A549 (cell line): ENCODE measurements at regions not wholly inside any gene's neighbourhood (a gene's known extent, or its start where the extent isn't known, plus 50 kb on each side); places are given as distances from the start of the nearest gene placed in this dataset.

Experiments
- ATAC-seq, 2 experiments: fragments of 200-7000 bp in 1 of 2; fragments of >200 bp in 1 of 2; cut with Nextera tagmentation in 1 of 2; cut with Tn5 transposase in 1 of 2; 3 replicates each; pipeline versions ENCODE4 v1.8.0 to v1.9.1; 2018 to 2020; ENCODE audit warnings: mild to moderate bottlenecking in 1 of 2, moderate library complexity in 1 of 2
- CTCF ChIA-PET: fragments of 300-600 bp; sonication (Branson Sonifier 250); formaldehyde crosslinking; extraction: SDS; loops from one replicate; lab custom pipeline; 2021; ENCODE audit warnings: antibody characterized with exemption, inconsistent platforms; lab: Yijun Ruan, JAX
- POLR2A ChIA-PET: fragments of 350-600 bp; formaldehyde crosslinking; extraction: SDS; loops from one replicate; lab custom pipeline; 2021; ENCODE audit warnings: antibody characterized with exemption, inconsistent platforms; lab: Yijun Ruan, JAX
- DNase-seq, 2 experiments: peaks; one replicate each; pipeline versions ENCODE4 v3.0.0 to v3.0.0-alpha.2; 2011 to 2016; ENCODE audit warnings: low read depth in 1 of 2, low spot score in 1 of 2
- FAIRE-seq: peaks from 2 replicates; lab custom pipeline; 2011; peaks lifted over from hg19 to GRCh38; lab: Jason Lieb, UNC
- H3K27ac ChIP-seq, 2 experiments: fragments of >200 bp; sonication (Bioruptor Twin); formaldehyde crosslinking; 3 replicates each; pipeline ENCODE4 v1.5.1; 2016 to 2017
- H3K4me1 ChIP-seq: fragments of >200 bp; sonication (Bioruptor Twin); formaldehyde crosslinking; 3 replicates; pipeline ENCODE4 v1.6.1; 2016
- H3K4me2 ChIP-seq: fragments of >200 bp; sonication (Bioruptor Twin); formaldehyde crosslinking; 3 replicates; pipeline ENCODE4 v1.6.1; 2016
- H3K4me3 ChIP-seq: fragments of >200 bp; sonication (Bioruptor Twin); formaldehyde crosslinking; 3 replicates; pipeline ENCODE4 v1.5.1; 2016
- H3K9me3 ChIP-seq: fragments of >200 bp; sonication (Bioruptor Twin); formaldehyde crosslinking; 3 replicates; pipeline ENCODE4 v1.6.1; 2016
- BCL3 ChIP-seq: fragments of >200 bp; sonication (Bioruptor Twin); formaldehyde crosslinking; IDR thresholded peaks from 3 replicates; pipeline ENCODE4 v1.6.1; 2016
- CBX8 ChIP-seq: fragments of 200-600 bp; sonication (generic); IDR thresholded peaks from 2 replicates; pipeline ENCODE4 v1.6.1; 2016
- CHD2 ChIP-seq: fragments of 150-350 bp; IDR thresholded peaks from 2 replicates; pipeline ENCODE4 v1.6.1; 2014; ENCODE audit warnings: low read length; ENCODE audit not compliant: partially characterized antibody
- E2F6 ChIP-seq: IDR thresholded peaks from 2 replicates; pipeline ENCODE4 v1.6.1; 2012; ENCODE audit warnings: low read depth, borderline replicate concordance
- EHF ChIP-seq: fragments of 250-450 bp; sonication (Bioruptor Pico); IDR thresholded peaks from 2 replicates; pipeline ENCODE4 v1.5.0; 2020; ENCODE audit warnings: mild to moderate bottlenecking
- EHMT2 ChIP-seq: fragments of 200-600 bp; sonication (generic); IDR thresholded peaks from 2 replicates; pipeline ENCODE4 v1.6.1; 2016; ENCODE audit warnings: antibody characterized with exemption, low read depth, mild to moderate bottlenecking, moderate library complexity
- ELK1 ChIP-seq: fragments of 150-350 bp; IDR thresholded peaks from 2 replicates; pipeline ENCODE4 v1.6.1; 2014; ENCODE audit warnings: low read depth, mild to moderate bottlenecking, low read length
- FOSB ChIP-seq: fragments of 250-450 bp; sonication (Bioruptor Pico); IDR thresholded peaks from 2 replicates; pipeline ENCODE4 v1.5.0; 2020; ENCODE audit warnings: mild to moderate bottlenecking, moderate library complexity
- FOSL2 ChIP-seq, 2 experiments: fragments of 450-650 bp in 1 of 2; fragments of >200 bp in 1 of 2; sonication (Bioruptor Twin) in 1 of 2; formaldehyde crosslinking; IDR thresholded peaks; 2 replicates each; pipeline versions ENCODE4 v1.5.0 to v1.6.1; 2016 to 2020; ENCODE audit warnings: mild to moderate bottlenecking in 1 of 2, moderate library complexity in 1 of 2
- HOXB13 ChIP-seq: fragments of 250-450 bp; sonication (Bioruptor Pico); IDR thresholded peaks from 2 replicates; pipeline ENCODE4 v1.5.0; 2020; ENCODE audit warnings: low read depth, mild to moderate bottlenecking, moderate library complexity
- KDM1A ChIP-seq: fragments of 200-600 bp; sonication (generic); IDR thresholded peaks from 2 replicates; pipeline ENCODE4 v1.6.1; 2016; ENCODE audit warnings: low read depth, mild to moderate bottlenecking
- MAFK ChIP-seq: fragments of 450-650 bp; IDR thresholded peaks from 2 replicates; pipeline ENCODE4 v1.6.1; 2014; ENCODE audit not compliant: partially characterized antibody
- MAZ ChIP-seq: fragments of 150-350 bp; IDR thresholded peaks from 2 replicates; pipeline ENCODE4 v1.6.1; 2014; ENCODE audit warnings: antibody characterized with exemption, low read depth, low read length, borderline replicate concordance
- NFE2L2 ChIP-seq: fragments of 150-350 bp; conservative IDR thresholded peaks from 2 replicates; pipeline ENCODE4 v1.6.1; 2014; ENCODE audit warnings: low read length
- PBX3 ChIP-seq: IDR thresholded peaks from 2 replicates; pipeline ENCODE4 v1.6.1; 2012
- RAD21 ChIP-seq, 2 experiments: fragments of >200 bp in 1 of 2; sonication (Bioruptor Twin) in 1 of 2; formaldehyde crosslinking in 1 of 2; IDR thresholded peaks in 1 of 2; conservative IDR thresholded peaks in 1 of 2; 2 replicates in 1 of 2; 3 replicates in 1 of 2; pipeline ENCODE4 v1.6.1; 2012 to 2018; ENCODE audit warnings: inconsistent platforms in 1 of 2
- RCOR1 ChIP-seq: fragments of 150-350 bp; IDR thresholded peaks from 2 replicates; pipeline ENCODE4 v1.6.1; 2014; ENCODE audit warnings: antibody characterized with exemption, low read length, low read depth
- RNF2 ChIP-seq: fragments of 200-600 bp; sonication (generic); IDR thresholded peaks from 2 replicates; pipeline ENCODE4 v1.6.1; 2016; ENCODE audit warnings: low read depth, mild to moderate bottlenecking, antibody characterized with exemption, moderate library complexity, borderline replicate concordance
- USF2 ChIP-seq: fragments of 450-650 bp; IDR thresholded peaks from 2 replicates; pipeline ENCODE4 v1.6.1; 2014; ENCODE audit warnings: antibody characterized with exemption
- ZNF302 ChIP-seq: fragments of 250-450 bp; sonication (Bioruptor Pico); IDR thresholded peaks from 2 replicates; pipeline ENCODE4 v1.9.0; 2021; ENCODE audit warnings: inconsistent platforms, mild to moderate bottlenecking, moderate library complexity
- ZSCAN20 ChIP-seq: fragments of 250-450 bp; sonication (Bioruptor Pico); IDR thresholded peaks from 2 replicates; pipeline ENCODE4 v1.8.0; 2022; ENCODE audit warnings: mild to moderate bottlenecking, moderate library complexity
- WGBS: methylation state at CpG from one replicate; pipeline ENCODE4 v1.1.6; 2017; ENCODE audit errors: missing lambda C conversion rate; 5-methylcytosine and 5-hydroxymethylcytosine counted together

- TF ChIP-seq USF2 (no peak), CBX8 (no peak), EHMT2 (no peak), CHD2 (no peak)
- TF ChIP-seq, all 56 proteins: peak for 0
These were observed 718.7 kb upstream of the GCFC2 start (continued) for GRCh38 chr2:76429374-76429773.

GRCh38 chr2:76427452-76427851 lies 716.7 kb upstream of the GCFC2 start:
- H3K4me2 ChIP-seq, result no peak overlapping the region
- FAIRE-seq (no peak), ATAC-seq (no peak), DNase-seq (peak in 1 of 2 experiments; percentile 6)
- ChIA-PET POLR2A (no interaction called here), CTCF (no interaction called here)
- H3K27ac ChIP-seq, result no peak overlapping the region
- no peaks in the 10 kb centered on the region for H3K4me1 ChIP-seq
- 0 out of 3 replicates have a peak, but pooled peaks cover 2% of the 10 kb centered on the region for H3K9me3 ChIP-seq
- TF ChIP-seq MAFK (peak; percentile 58), RCOR1 (no peak)
- no peak overlapping the region for H3K4me3 ChIP-seq

GRCh38 chr2:76415821-76416220 lies 705.1 kb upstream of the GCFC2 start:
- Histone ChIP-seq H3K9me3 (0 out of 3 replicates have a peak, but pooled peaks cover 2% of the 10 kb centered on the region), H3K4me1 (no peaks in the 10 kb centered on the region), H3K27ac (no peak overlapping the region), H3K4me3 (no peak overlapping the region), H3K4me2 (no peak overlapping the region)
- DNase-seq (no peak), ATAC-seq (no peak), FAIRE-seq (no peak)
- TF ChIP-seq RAD21 (conservative IDR thresholded peaks at IDR 0.05 in 1 of 2, IDR thresholded peaks at IDR 0.05 in 1 of 2), result no peak
- TF ChIP-seq HOXB13, result no peak
- TF ChIP-seq E2F6, result no peak
- TF ChIP-seq FOSL2 (IDR thresholded peaks at IDR 0.05), result no peak
- TF ChIP-seq FOSL2 (CRISPR knock-in tag; IDR thresholded peaks at IDR 0.05), result no peak
- TF ChIP-seq MAZ, result no peak
- TF ChIP-seq NFE2L2, result no peak
- TF ChIP-seq ZSCAN20 (CRISPR knock-in tag), result no peak
- TF ChIP-seq EHMT2, result no peak
- TF ChIP-seq FOSB, result no peak
- no peak for TF ChIP-seq EHF (CRISPR knock-in tag)
- no peak for TF ChIP-seq ZNF302 (CRISPR knock-in tag)
- no peak for TF ChIP-seq RNF2
- TF ChIP-seq ELK1, result no peak
- TF ChIP-seq PBX3, result no peak
- no peak for TF ChIP-seq BCL3
- TF ChIP-seq KDM1A, result no peak
- POLR2A ChIA-PET, result no interaction called here
- CTCF ChIA-PET, result no interaction called here
- WGBS, result 41% methylated on average over 7 of the region's 7 CpGs
